HL-60 (cell line): ENCODE measurements at regions not wholly inside any gene's neighbourhood (a gene's known extent, or its start where the extent isn't known, plus 50 kb on each side); places are given as distances from the start of the nearest gene placed in this dataset.

Experiments
- DNase-seq, 2 experiments: peaks; one replicate each; pipeline ENCODE4 v3.0.0-alpha.2; 2010 to 2020; ENCODE audit warnings: low read depth in 1 of 2, low spot score in 1 of 2
- H3K27ac ChIP-seq: fragments of 250-450 bp; sonication (Bioruptor Pico); replicated peaks from 2 replicates; pipeline ENCODE4 v1.5.1; 2020; ENCODE audit warnings: mild to moderate bottlenecking, moderate library complexity
- H3K27me3 ChIP-seq: fragments of 250-450 bp; sonication (Bioruptor Pico); 2 replicates; pipeline ENCODE4 v1.5.1; 2021; ENCODE audit warnings: mild to moderate bottlenecking, moderate library complexity; ENCODE audit not compliant: insufficient read depth, poor library complexity, severe bottlenecking
- H3K4me3 ChIP-seq: replicated peaks from 2 replicates; pipeline ENCODE4 v1.5.1; 2011; ENCODE audit warnings: mild to moderate bottlenecking, control low read depth, low read length; ENCODE audit not compliant: insufficient read depth
- GABPA ChIP-seq: IDR thresholded peaks from 2 replicates; pipeline ENCODE4 v1.6.1; 2012; ENCODE audit warnings: low read depth
- POLR2AphosphoS5 ChIP-seq: IDR thresholded peaks from 2 replicates; pipeline ENCODE4 v1.6.1; 2012; ENCODE audit warnings: low read depth
- REST ChIP-seq: IDR thresholded peaks from 2 replicates; pipeline ENCODE4 v1.6.1; 2012; ENCODE audit warnings: low read depth; ENCODE audit not compliant: insufficient replicate concordance
- SPI1 ChIP-seq: IDR thresholded peaks from 2 replicates; pipeline ENCODE4 v1.6.1; 2012; ENCODE audit warnings: low read depth, mild to moderate bottlenecking, borderline replicate concordance
- TF ChIP-seq, protein P1 (sequence below): IDR thresholded peaks from one replicate; pipeline ENCODE4 v1.5.1; 2011; ENCODE audit warnings: low read length, control low read depth, inconsistent platforms; ENCODE audit not compliant: insufficient read depth

- Histone ChIP-seq H3K4me3 (no peak overlapping the region), H3K27me3 (peaks cover 3% of the 10 kb centered on the region), H3K27ac (no peak overlapping the region)
- TF ChIP-seq POLR2AphosphoS5, result no peak
- no peak for TF ChIP-seq REST
- TF ChIP-seq SPI1, result no peak
- no peak for TF ChIP-seq GABPA
- no peak for DNase-seq
Measured at GRCh38 chr22:46039535-46039934, 62.6 kb upstream of the WNT7B start.

GRCh38 chr22:46040471-46041465 is 63.8 kb upstream of the WNT7B start:
- no peak for TF ChIP-seq POLR2AphosphoS5
- TF ChIP-seq, protein P1, sequence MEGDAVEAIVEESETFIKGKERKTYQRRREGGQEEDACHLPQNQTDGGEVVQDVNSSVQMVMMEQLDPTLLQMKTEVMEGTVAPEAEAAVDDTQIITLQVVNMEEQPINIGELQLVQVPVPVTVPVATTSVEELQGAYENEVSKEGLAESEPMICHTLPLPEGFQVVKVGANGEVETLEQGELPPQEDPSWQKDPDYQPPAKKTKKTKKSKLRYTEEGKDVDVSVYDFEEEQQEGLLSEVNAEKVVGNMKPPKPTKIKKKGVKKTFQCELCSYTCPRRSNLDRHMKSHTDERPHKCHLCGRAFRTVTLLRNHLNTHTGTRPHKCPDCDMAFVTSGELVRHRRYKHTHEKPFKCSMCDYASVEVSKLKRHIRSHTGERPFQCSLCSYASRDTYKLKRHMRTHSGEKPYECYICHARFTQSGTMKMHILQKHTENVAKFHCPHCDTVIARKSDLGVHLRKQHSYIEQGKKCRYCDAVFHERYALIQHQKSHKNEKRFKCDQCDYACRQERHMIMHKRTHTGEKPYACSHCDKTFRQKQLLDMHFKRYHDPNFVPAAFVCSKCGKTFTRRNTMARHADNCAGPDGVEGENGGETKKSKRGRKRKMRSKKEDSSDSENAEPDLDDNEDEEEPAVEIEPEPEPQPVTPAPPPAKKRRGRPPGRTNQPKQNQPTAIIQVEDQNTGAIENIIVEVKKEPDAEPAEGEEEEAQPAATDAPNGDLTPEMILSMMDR, result no peak
- TF ChIP-seq REST, result no peak
- TF ChIP-seq SPI1, result no peak
- no peak for TF ChIP-seq GABPA
- no peak overlapping the region for H3K4me3 ChIP-seq
- no peak for DNase-seq
- no peak overlapping the region for H3K27ac ChIP-seq
- H3K27me3 ChIP-seq, result peaks cover 9% of the 10 kb centered on the region

DNA sequence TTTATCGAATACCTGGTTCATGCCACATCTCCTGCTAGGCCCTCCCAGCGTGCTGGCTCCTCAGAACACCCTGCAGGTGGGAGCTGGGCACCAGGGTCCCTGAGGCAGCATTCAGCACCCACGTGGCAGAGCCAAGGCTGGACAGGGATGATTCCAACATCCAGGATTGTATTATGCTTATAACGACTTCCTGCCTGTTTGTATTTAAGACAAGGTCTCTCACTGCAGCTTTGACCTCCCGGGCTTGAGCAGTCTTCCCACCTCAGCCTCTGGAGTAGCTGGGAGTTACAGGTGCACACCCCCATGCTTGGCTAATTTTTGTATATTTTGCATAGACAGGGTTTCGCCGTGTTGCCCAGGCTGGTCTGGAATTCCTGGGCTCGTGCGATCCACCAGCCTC is 64.7 kb upstream of the WNT7B start:
- Histone ChIP-seq H3K27ac (no peak overlapping the region), H3K4me3 (no peak overlapping the region), H3K27me3 (peaks cover 9% of the 10 kb centered on the region)
- no peak for TF ChIP-seq SPI1
- TF ChIP-seq, protein P1, result no peak
- TF ChIP-seq POLR2AphosphoS5, result no peak
- no peak for TF ChIP-seq REST
- TF ChIP-seq GABPA, result no peak
- DNase-seq, result no peak
